OCI-LY1 (cell line): ENCODE measurements at regions not wholly inside any gene's neighbourhood (a gene's known extent, or its start where the extent isn't known, plus 50 kb on each side); places are given as distances from the start of the nearest gene placed in this dataset.

Experiments used
- H2AFZ ChIP-seq: fragments of 200-600 bp; sonication (generic), shearing (Covaris generic); 2 replicates; pipeline ENCODE4 v1.6.0; 2014; ENCODE audit warnings: antibody characterized with exemption, mild to moderate bottlenecking, low read length
- H3F3A ChIP-seq: fragments of 200-600 bp; sonication (generic), shearing (Covaris generic); 2 replicates; pipeline ENCODE4 v1.6.0; 2014; ENCODE audit warnings: mild to moderate bottlenecking, antibody characterized with exemption, low read length, moderate library complexity; ENCODE audit not compliant: insufficient read depth
- H3K27ac ChIP-seq: fragments of 200-600 bp; sonication (generic); 2 replicates; pipeline ENCODE4 v1.5.1; 2014; ENCODE audit warnings: low read length, mixed run types, mild to moderate bottlenecking, low read depth; ENCODE audit not compliant: poor library complexity, severe bottlenecking
- H3K27me3 ChIP-seq: fragments of 200-600 bp; sonication (generic); 2 replicates; pipeline ENCODE4 v1.6.0; 2014; ENCODE audit warnings: antibody characterized with exemption, mild to moderate bottlenecking, low read length, moderate library complexity; ENCODE audit not compliant: insufficient read depth
- H3K36me3 ChIP-seq: fragments of 200-600 bp; sonication (generic); 2 replicates; pipeline ENCODE4 v1.6.1; 2014; ENCODE audit warnings: mild to moderate bottlenecking, antibody characterized with exemption, low read length, moderate library complexity, mixed read lengths; ENCODE audit not compliant: insufficient read depth
- H3K4me1 ChIP-seq: fragments of 200-600 bp; sonication (generic); 2 replicates; pipeline ENCODE4 v1.5.1; 2014; ENCODE audit warnings: mild to moderate bottlenecking, low read length, moderate library complexity; ENCODE audit not compliant: insufficient read depth, severe bottlenecking
- H3K4me2 ChIP-seq: fragments of 200-600 bp; sonication (generic), shearing (Covaris generic); 2 replicates; pipeline ENCODE4 v1.6.1; 2014; ENCODE audit warnings: low read length
- H3K4me3 ChIP-seq: fragments of 200-600 bp; sonication (generic); 2 replicates; pipeline ENCODE4 v1.5.1; 2014; ENCODE audit warnings: low read length, low read depth, mild to moderate bottlenecking, mixed read lengths; ENCODE audit not compliant: poor library complexity, severe bottlenecking
- H3K79me2 ChIP-seq: fragments of 200-600 bp; shearing (Covaris generic); 2 replicates; pipeline ENCODE4 v1.6.1; 2016; ENCODE audit warnings: mixed run types, low read length, mixed read lengths; ENCODE audit not compliant: insufficient read depth
- H3K9ac ChIP-seq: fragments of 200-600 bp; sonication (generic), shearing (Covaris generic); 2 replicates; pipeline ENCODE4 v1.6.1; 2014; ENCODE audit warnings: mild to moderate bottlenecking, low read length, mixed read lengths
- H3K9me2 ChIP-seq: fragments of 200-600 bp; sonication (generic), shearing (Covaris generic); 2 replicates; pipeline ENCODE4 v1.6.1; 2014; ENCODE audit warnings: low read depth, mild to moderate bottlenecking, low read length, mixed read lengths
- H3K9me3 ChIP-seq: fragments of 200-600 bp; shearing (Covaris generic); 2 replicates; pipeline ENCODE4 v1.6.1; 2014; ENCODE audit warnings: low read length, mixed read lengths
- H4K20me1 ChIP-seq: fragments of 200-600 bp; sonication (generic), shearing (Covaris generic); 2 replicates; pipeline ENCODE4 v1.6.0; 2016; ENCODE audit warnings: mild to moderate bottlenecking, low read length; ENCODE audit not compliant: insufficient read depth
- EZH2 ChIP-seq: fragments of 200-600 bp; sonication (generic), shearing (Covaris generic); IDR thresholded peaks from 2 replicates; pipeline ENCODE4 v1.8.0; 2017; ENCODE audit warnings: borderline replicate concordance, mixed run types, mild to moderate bottlenecking, antibody characterized with exemption, low read length, moderate library complexity, mixed read lengths
- TF ChIP-seq, protein P1 (sequence below): fragments of 200-600 bp; sonication (generic), shearing (Covaris generic); IDR thresholded peaks from 2 replicates; pipeline ENCODE4 v1.5.1; 2017; ENCODE audit warnings: mild to moderate bottlenecking, antibody characterized with exemption, low read length, moderate library complexity, mixed read lengths

- no peak for TF ChIP-seq EZH2
- TF ChIP-seq, protein P1, sequence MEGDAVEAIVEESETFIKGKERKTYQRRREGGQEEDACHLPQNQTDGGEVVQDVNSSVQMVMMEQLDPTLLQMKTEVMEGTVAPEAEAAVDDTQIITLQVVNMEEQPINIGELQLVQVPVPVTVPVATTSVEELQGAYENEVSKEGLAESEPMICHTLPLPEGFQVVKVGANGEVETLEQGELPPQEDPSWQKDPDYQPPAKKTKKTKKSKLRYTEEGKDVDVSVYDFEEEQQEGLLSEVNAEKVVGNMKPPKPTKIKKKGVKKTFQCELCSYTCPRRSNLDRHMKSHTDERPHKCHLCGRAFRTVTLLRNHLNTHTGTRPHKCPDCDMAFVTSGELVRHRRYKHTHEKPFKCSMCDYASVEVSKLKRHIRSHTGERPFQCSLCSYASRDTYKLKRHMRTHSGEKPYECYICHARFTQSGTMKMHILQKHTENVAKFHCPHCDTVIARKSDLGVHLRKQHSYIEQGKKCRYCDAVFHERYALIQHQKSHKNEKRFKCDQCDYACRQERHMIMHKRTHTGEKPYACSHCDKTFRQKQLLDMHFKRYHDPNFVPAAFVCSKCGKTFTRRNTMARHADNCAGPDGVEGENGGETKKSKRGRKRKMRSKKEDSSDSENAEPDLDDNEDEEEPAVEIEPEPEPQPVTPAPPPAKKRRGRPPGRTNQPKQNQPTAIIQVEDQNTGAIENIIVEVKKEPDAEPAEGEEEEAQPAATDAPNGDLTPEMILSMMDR = no peak
- H2AFZ ChIP-seq = no peak overlapping the region
- H4K20me1 ChIP-seq = no peaks in the 10 kb centered on the region
- no peaks in the 10 kb centered on the region for H3K79me2 ChIP-seq
- H3K4me2 ChIP-seq = no peak overlapping the region
- H3F3A ChIP-seq = no peaks in the 10 kb centered on the region
- no peak overlapping the region for H3K9ac ChIP-seq
- no peaks in the 10 kb centered on the region for H3K4me1 ChIP-seq
- no peak overlapping the region for H3K27ac ChIP-seq
- no peaks in the 10 kb centered on the region for H3K9me3 ChIP-seq
- no peaks in the 10 kb centered on the region for H3K9me2 ChIP-seq
- H3K27me3 ChIP-seq = no peaks in the 10 kb centered on the region
- H3K36me3 ChIP-seq = no peaks in the 10 kb centered on the region
- no peak overlapping the region for H3K4me3 ChIP-seq
Observed at GRCh38 chr17:14004927-14005620, 64.2 kb upstream of the COX10 start.

GRCh38 chr17:14006249-14006942 lies 62.9 kb upstream of the COX10 start:
- no peaks in the 10 kb centered on the region for H3K79me2 ChIP-seq
- H3K36me3 ChIP-seq = no peaks in the 10 kb centered on the region
- TF ChIP-seq, protein P1 = no peak
- TF ChIP-seq EZH2 = no peak
- no peak overlapping the region for H3K4me2 ChIP-seq
- H3K27me3 ChIP-seq = no peaks in the 10 kb centered on the region
- H2AFZ ChIP-seq = no peak overlapping the region
- no peaks in the 10 kb centered on the region for H3K9me3 ChIP-seq
- H3K9ac ChIP-seq = no peak overlapping the region
- no peak overlapping the region for H3K4me3 ChIP-seq
- no peaks in the 10 kb centered on the region for H3F3A ChIP-seq
- H3K4me1 ChIP-seq = no peaks in the 10 kb centered on the region
- H4K20me1 ChIP-seq = no peaks in the 10 kb centered on the region
- H3K9me2 ChIP-seq = no peaks in the 10 kb centered on the region
- H3K27ac ChIP-seq = no peak overlapping the region

DNA sequence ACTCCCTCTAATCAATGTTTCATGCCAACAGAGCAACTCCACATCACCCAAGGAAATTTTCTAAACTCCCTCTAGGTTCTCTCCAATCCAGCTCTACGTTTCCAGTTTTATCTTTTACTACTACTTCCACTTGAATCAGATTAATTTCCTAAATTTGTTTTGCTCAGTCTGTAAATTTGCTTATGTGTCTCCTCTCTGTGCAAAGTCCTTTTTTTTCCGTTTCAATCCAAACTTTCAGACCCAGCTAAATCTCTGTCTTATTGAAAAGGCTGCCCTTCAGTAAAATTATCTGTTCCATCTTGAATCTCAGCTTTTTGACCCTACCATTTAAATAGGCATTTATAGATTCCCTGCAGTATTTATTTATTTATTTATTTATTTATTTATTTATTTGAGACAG lies 61.4 kb upstream of the COX10 start:
- H3K36me3 ChIP-seq = no peaks in the 10 kb centered on the region
- no peak overlapping the region for H3K9ac ChIP-seq
- H3F3A ChIP-seq = no peaks in the 10 kb centered on the region
- H3K27ac ChIP-seq = no peak overlapping the region
- TF ChIP-seq, protein P1 = no peak
- TF ChIP-seq EZH2 = no peak
- no peaks in the 10 kb centered on the region for H3K79me2 ChIP-seq
- H3K27me3 ChIP-seq = no peaks in the 10 kb centered on the region
- H2AFZ ChIP-seq = no peak overlapping the region
- no peak overlapping the region for H3K4me2 ChIP-seq
- no peaks in the 10 kb centered on the region for H4K20me1 ChIP-seq
- H3K4me3 ChIP-seq = no peak overlapping the region
- no peaks in the 10 kb centered on the region for H3K9me2 ChIP-seq
- no peaks in the 10 kb centered on the region for H3K9me3 ChIP-seq
- H3K4me1 ChIP-seq = no peaks in the 10 kb centered on the region
